Loucy (cell line): ENCODE measurements at regions not wholly inside any gene's neighbourhood (a gene's known extent, or its start where the extent isn't known, plus 50 kb on each side); places are given as distances from the start of the nearest gene placed in this dataset.

Source experiments
- CTCF ChIP-seq: fragments of 200-600 bp; sonication (generic); conservative IDR thresholded peaks from 2 replicates; pipeline ENCODE4 v1.5.1; 2014; ENCODE audit warnings: mild to moderate bottlenecking, antibody characterized with exemption, low read length
- EZH2phosphoT487 ChIP-seq: fragments of 200-600 bp; IDR thresholded peaks from 2 replicates; pipeline ENCODE4 v1.6.1; 2018; ENCODE audit warnings: antibody characterized with exemption, mild to moderate bottlenecking, moderate library complexity, borderline replicate concordance

- TF ChIP-seq CTCF, result no peak
- TF ChIP-seq EZH2phosphoT487, result no peak
These were observed 339.4 kb downstream of the CDH11 start for GRCh38 chr16:64782484-64782883.
